ENCODE measurements at regions not wholly inside any gene's neighbourhood (a gene's known extent, or its start where the extent isn't known, plus 50 kb on each side); places are given as distances from the start of the nearest gene placed in this dataset.

- H2AFZ ChIP-seq (ENCODE audit: low read length): no peak overlapping the region
- no peaks in the 10 kb centered on the region; the same call in 1 of the 2 replicates for H3K4me1 ChIP-seq (ENCODE audit: insufficient read depth, low read length)
- no peak overlapping the region for H3K4ac ChIP-seq (ENCODE audit: low read depth, low read length)
- H2BK15ac ChIP-seq (ENCODE audit: low read depth, low read length): no peak overlapping the region
- H3K23me2 ChIP-seq (ENCODE audit: insufficient read length, low read depth, low read length, poor library complexity, severe bottlenecking): no peaks in the 10 kb centered on the region
- H4K8ac ChIP-seq (replicated peaks; ENCODE audit: insufficient read length, low read depth, low read length): no peak overlapping the region
- H3T11ph ChIP-seq (ENCODE audit: low read length): no peak overlapping the region
- no peak overlapping the region for H4K5ac ChIP-seq (ENCODE audit: insufficient read length, low read depth, low read length)
- no peak overlapping the region for H3K14ac ChIP-seq (ENCODE audit: insufficient read depth, low read length)
- H3K4me2 ChIP-seq (ENCODE audit: insufficient read depth, insufficient read length, low read length): no peak overlapping the region
- H2BK12ac ChIP-seq (ENCODE audit: insufficient read length, low read depth, low read length): no peak overlapping the region
- H2BK120ac ChIP-seq (ENCODE audit: low read depth, low read length, poor library complexity, severe bottlenecking): no peak overlapping the region
- H3K18ac ChIP-seq (ENCODE audit: insufficient read length, low read depth, low read length): no peak overlapping the region
- TF ChIP-seq, protein P1, sequence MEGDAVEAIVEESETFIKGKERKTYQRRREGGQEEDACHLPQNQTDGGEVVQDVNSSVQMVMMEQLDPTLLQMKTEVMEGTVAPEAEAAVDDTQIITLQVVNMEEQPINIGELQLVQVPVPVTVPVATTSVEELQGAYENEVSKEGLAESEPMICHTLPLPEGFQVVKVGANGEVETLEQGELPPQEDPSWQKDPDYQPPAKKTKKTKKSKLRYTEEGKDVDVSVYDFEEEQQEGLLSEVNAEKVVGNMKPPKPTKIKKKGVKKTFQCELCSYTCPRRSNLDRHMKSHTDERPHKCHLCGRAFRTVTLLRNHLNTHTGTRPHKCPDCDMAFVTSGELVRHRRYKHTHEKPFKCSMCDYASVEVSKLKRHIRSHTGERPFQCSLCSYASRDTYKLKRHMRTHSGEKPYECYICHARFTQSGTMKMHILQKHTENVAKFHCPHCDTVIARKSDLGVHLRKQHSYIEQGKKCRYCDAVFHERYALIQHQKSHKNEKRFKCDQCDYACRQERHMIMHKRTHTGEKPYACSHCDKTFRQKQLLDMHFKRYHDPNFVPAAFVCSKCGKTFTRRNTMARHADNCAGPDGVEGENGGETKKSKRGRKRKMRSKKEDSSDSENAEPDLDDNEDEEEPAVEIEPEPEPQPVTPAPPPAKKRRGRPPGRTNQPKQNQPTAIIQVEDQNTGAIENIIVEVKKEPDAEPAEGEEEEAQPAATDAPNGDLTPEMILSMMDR (conservative IDR thresholded peaks at IDR 0.05): no peak
- H2BK5ac ChIP-seq (ENCODE audit: insufficient read length, low read length): no peak overlapping the region
- H3K4me3 Mint-ChIP-seq: no peak overlapping the region
- no peak overlapping the region for H3K9ac ChIP-seq (ENCODE audit: extremely low read depth, insufficient read length, low read length)
- H3K79me1 ChIP-seq (ENCODE audit: insufficient read depth, low read depth, low read length, poor library complexity, severe bottlenecking): no peaks in the 10 kb centered on the region
- peak overlapping the region in 1 of 3 experiments; percentile 58; a peak in 1 of 7 replicates for H3K27ac Mint-ChIP-seq
- no peaks in the 10 kb centered on the region for H3K36me3 Mint-ChIP-seq (ENCODE audit: insufficient read depth in 1 of 3, low read depth in 3 of 3)
- no peaks in the 10 kb centered on the region for H3K79me2 ChIP-seq (ENCODE audit: insufficient read depth, low read length)
- H4K91ac ChIP-seq (ENCODE audit: insufficient read length, low read depth, low read length): no peak overlapping the region
- no peaks in the 10 kb centered on the region for H4K20me1 ChIP-seq (ENCODE audit: control insufficient read depth, insufficient read depth, insufficient read length)
- H3K9me3 ChIP-seq (ENCODE audit: control insufficient read depth, low read depth, low read length): no peaks in the 10 kb centered on the region
- no peak for DNase-seq
- H3K27ac ChIP-seq (ENCODE audit: insufficient read length, low read depth, low read length): no peak overlapping the region
- no peak overlapping the region for H2AK5ac ChIP-seq (ENCODE audit: insufficient read length, low read length)
- H3K27me3 ChIP-seq (ENCODE audit: insufficient read depth, low read length): no peaks in the 10 kb centered on the region
- H3K56ac ChIP-seq (ENCODE audit: insufficient read length, low read depth, low read length): no peak overlapping the region
- H3K27me3 Mint-ChIP-seq (ENCODE audit: low read depth): no peaks in the 10 kb centered on the region
- H3K4me1 Mint-ChIP-seq: peaks cover 20 to 24% of the 10 kb centered on the region in 2 experiments
- no peak overlapping the region for H3K23ac ChIP-seq (ENCODE audit: insufficient read length, low read depth, low read length)
- no peaks in the 10 kb centered on the region; a peak in 1 of 5 replicates for H3K9me3 Mint-ChIP-seq
- WGBS (ENCODE audit: extremely low coverage, insufficient read length, low lambda C conversion rate): no CpG with 5 or more reads among the region's 8 CpGs
- no peak overlapping the region for H2BK20ac ChIP-seq (ENCODE audit: low read depth, low read length, poor library complexity, severe bottlenecking)
These were observed 96.4 kb upstream of the STARD13 start for GRCh38 chr13:33381906-33382305.
